HepG2 (cell line): ENCODE measurements at regions not wholly inside any gene's neighbourhood (a gene's known extent, or its start where the extent isn't known, plus 50 kb on each side); places are given as distances from the start of the nearest gene placed in this dataset.
A peak's percentile ranks its signal among the peaks of the same experiment; 100 is the strongest.

Source experiments
- ATAC-seq: fragments of 200-7000 bp; cut with Tn5 transposase; 3 replicates; pipeline ENCODE4 v1.9.1; 2020; ENCODE audit warnings: mild to moderate bottlenecking, moderate library complexity
- BruUV-seq: library from RNA; stranded (reverse); fragments of 400-500 nt; replicated peaks from 2 replicates; lab custom pipeline; 2021; lab: Mats Ljungman, UMichigan
- CTCF ChIA-PET: fragments of 300-600 bp; formaldehyde crosslinking; extraction: SDS; loops from one replicate; lab custom pipeline; 2021; ENCODE audit warnings: low total read pairs, inconsistent platforms, low intra/inter-chr PET ratio; lab: Yijun Ruan, JAX
- POLR2A ChIA-PET: fragments of 350-600 bp; sonication (Branson Sonifier 250); formaldehyde crosslinking; loops from one replicate; lab custom pipeline; 2020; ENCODE audit warnings: antibody characterized with exemption, inconsistent platforms; lab: Yijun Ruan, JAX
- DNase-seq: peaks from one replicate; pipeline ENCODE4 v3.0.0-alpha.2; 2015; ENCODE audit warnings: low spot score
- FAIRE-seq: peaks from 3 replicates; lab custom pipeline; 2011; peaks lifted over from hg19 to GRCh38; lab: Jason Lieb, UNC
- H2AFZ ChIP-seq: one replicate; pipeline ENCODE4 v1.6.1; 2011; ENCODE audit warnings: low read length, inconsistent platforms
- H3K27ac ChIP-seq: fragments of 300-600 bp; 3 replicates; pipeline ENCODE4 v1.8.0; 2011; ENCODE audit warnings: mixed run types, mild to moderate bottlenecking, mixed read lengths, low read length, inconsistent platforms; ENCODE audit not compliant: insufficient read depth; ENCODE audit errors: extremely low read length
- H3K27me3 ChIP-seq, 2 experiments: fragments of 200-600 bp in 1 of 2; 2 replicates in 1 of 2; 3 replicates in 1 of 2; pipeline versions ENCODE4 v1.6.0 to v1.8.0; 2011; ENCODE audit warnings: low read length in 2 of 2, mild to moderate bottlenecking in 2 of 2, moderate library complexity in 2 of 2, inconsistent platforms in 1 of 2; ENCODE audit not compliant: insufficient read depth in 2 of 2, control insufficient read depth in 1 of 2
- H3K36me3 ChIP-seq, 2 experiments: fragments of 200-600 bp in 1 of 2; replicated peaks in 1 of 2; 2 replicates in 1 of 2; 3 replicates in 1 of 2; pipeline versions ENCODE4 v1.5.1 to v1.8.0; 2011; ENCODE audit warnings: low read length in 2 of 2, inconsistent platforms in 1 of 2; ENCODE audit not compliant: insufficient read depth in 2 of 2, control insufficient read depth in 1 of 2
- H3K4me1 ChIP-seq: 2 replicates; pipeline ENCODE4 v1.5.1; 2012; ENCODE audit warnings: low read length, inconsistent platforms; ENCODE audit not compliant: insufficient read depth
- H3K4me2 ChIP-seq: 2 replicates; pipeline ENCODE4 v1.6.0; 2011; ENCODE audit warnings: low read depth, low read length, inconsistent platforms
- H3K4me3 ChIP-seq, 3 experiments: fragments of 200-600 bp in 1 of 3; sonication (generic), shearing (Covaris generic) in 1 of 3; replicated peaks in 1 of 3; 2 replicates each; pipeline ENCODE4 v1.5.1; 2011 to 2016; ENCODE audit warnings: low read length in 3 of 3, inconsistent platforms in 2 of 3, low read depth in 2 of 3, mild to moderate bottlenecking in 2 of 3, control low read depth in 1 of 3, mixed read lengths in 1 of 3; ENCODE audit not compliant: insufficient read depth in 1 of 3
- H3K79me2 ChIP-seq: one replicate; pipeline ENCODE4 v1.6.1; 2011; ENCODE audit warnings: low read length, inconsistent platforms; ENCODE audit not compliant: insufficient read depth
- H3K9ac ChIP-seq: 2 replicates; pipeline ENCODE4 v1.6.0; 2011; ENCODE audit warnings: mild to moderate bottlenecking, low read depth, low read length, inconsistent platforms; ENCODE audit not compliant: insufficient read depth
- H3K9me3 ChIP-seq: 2 replicates; pipeline ENCODE4 v1.5.1; 2012; ENCODE audit warnings: mild to moderate bottlenecking, low read length
- H4K20me1 ChIP-seq: 2 replicates; pipeline ENCODE4 v1.6.0; 2011; ENCODE audit warnings: inconsistent platforms, mild to moderate bottlenecking, low read length, moderate library complexity; ENCODE audit not compliant: insufficient read depth
- GABPB1 ChIP-seq: IDR thresholded peaks from 2 replicates; pipeline ENCODE4 v1.6.1; 2016; ENCODE audit warnings: mild to moderate bottlenecking, missing genetic modification reagents, moderate library complexity, missing compliant biosample characterization
- KLF11 ChIP-seq: IDR thresholded peaks from 2 replicates; pipeline ENCODE4 v1.6.1; 2016; ENCODE audit warnings: missing compliant biosample characterization
- KMT2B ChIP-seq: IDR thresholded peaks from 2 replicates; pipeline ENCODE4 v1.6.1; 2016; ENCODE audit warnings: missing genetic modification reagents, missing compliant biosample characterization
- MAFK ChIP-seq, 2 experiments: IDR thresholded peaks in 1 of 2; conservative IDR thresholded peaks in 1 of 2; 2 replicates each; pipeline ENCODE4 v1.6.1; 2011; ENCODE audit warnings: improper control_type of control experiment in 2 of 2, low read length in 2 of 2
- SIN3A ChIP-seq: IDR thresholded peaks from 2 replicates; pipeline ENCODE4 v1.6.1; 2011; ENCODE audit warnings: low read depth, mild to moderate bottlenecking, control low read depth, low read length, borderline replicate concordance
- TOE1 ChIP-seq: sonication (generic); formaldehyde crosslinking; IDR thresholded peaks from 2 replicates; pipeline ENCODE4 v1.4.0; 2020; ENCODE audit warnings: mild to moderate bottlenecking, missing genetic modification reagents
- ZNF331 ChIP-seq: sonication (generic); formaldehyde crosslinking; IDR thresholded peaks from 2 replicates; pipeline ENCODE4 v1.4.0; 2020; ENCODE audit warnings: missing genetic modification reagents
- ZNF598 ChIP-seq: sonication (generic); formaldehyde crosslinking; IDR thresholded peaks from 2 replicates; pipeline ENCODE4 v1.5.1; 2020; ENCODE audit warnings: mild to moderate bottlenecking, missing genetic modification reagents, borderline replicate concordance
- ZSCAN29 ChIP-seq: sonication (generic); formaldehyde crosslinking; conservative IDR thresholded peaks from 2 replicates; pipeline ENCODE4 v1.4.0; 2020; ENCODE audit warnings: mild to moderate bottlenecking, missing genetic modification reagents
- WGBS: methylation state at CpG from one replicate; pipeline ENCODE4 v1.1.6; 2017; ENCODE audit warnings: low lambda C conversion rate; 5-methylcytosine and 5-hydroxymethylcytosine counted together
- in situ Hi-C: cut with HindIII; loops from 2 replicates; pipeline ENCODE4 v1.10.0; 2017; ENCODE audit warnings: low pct_unique_long_range_greater_than_20kb; ENCODE audit not compliant: extremely low pct_ligation_motif_present
- intact Hi-C: fragments of 100-400 bp; cut with micrococcal nuclease; formaldehyde crosslinking; loops from one replicate; pipeline ENCODE4 v1.10.0; 2022; ENCODE audit not compliant: unreplicated experiment
- TF ChIP-seq, protein P1 (sequence below): sonication (generic); formaldehyde crosslinking; IDR thresholded peaks from 2 replicates; pipeline ENCODE4 v1.8.0; 2023; ENCODE audit warnings: mild to moderate bottlenecking, missing genetic modification reagents
- TF ChIP-seq, protein P2 (sequence below): sonication (generic); formaldehyde crosslinking; IDR thresholded peaks from 2 replicates; pipeline ENCODE4 v1.5.1; 2020; ENCODE audit warnings: missing genetic modification reagents, mild to moderate bottlenecking, borderline replicate concordance
- TF ChIP-seq, protein P3 (sequence below): sonication (generic); formaldehyde crosslinking; IDR thresholded peaks from 2 replicates; pipeline ENCODE4 v1.8.1; 2023; ENCODE audit warnings: missing genetic modification reagents, mild to moderate bottlenecking, borderline replicate concordance
- TF ChIP-seq, protein P4 (sequence below): sonication (generic); formaldehyde crosslinking; IDR thresholded peaks from 2 replicates; pipeline ENCODE4 v1.4.0; 2020; ENCODE audit warnings: mild to moderate bottlenecking, missing genetic modification reagents

DNA sequence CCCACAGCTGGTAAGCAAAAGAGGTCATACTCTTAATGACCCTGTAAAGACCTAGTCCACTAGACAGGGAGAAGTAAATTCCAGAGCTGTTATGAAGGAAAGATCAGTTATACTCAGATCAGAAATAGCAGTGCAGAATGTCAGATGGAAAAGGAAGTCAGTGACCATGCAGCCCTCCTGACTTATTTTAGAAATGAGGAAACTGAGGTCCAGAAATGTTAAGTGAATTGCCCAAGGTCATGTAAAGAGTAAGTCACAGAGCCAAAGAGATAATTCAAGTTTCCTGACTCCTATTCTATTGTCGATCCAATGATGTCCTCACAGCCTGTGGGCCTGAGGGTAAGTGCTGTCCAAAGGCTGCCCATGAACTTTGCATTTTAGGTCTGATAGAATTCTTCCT is 214.9 kb upstream of the IL12B start (continued):
- TF ChIP-seq GABPB1 (CRISPR knock-in tag): no peak
- no peak for TF ChIP-seq ZSCAN29 (CRISPR knock-in tag)
- no peak for TF ChIP-seq KLF11
- TF ChIP-seq MAFK (conservative IDR thresholded peaks at IDR 0.05 in 1 of 2, IDR thresholded peaks at IDR 0.05 in 1 of 2; ENCODE audit: low read length in 2 of 2): no peak
- TF ChIP-seq ZNF598: no peak
- TF ChIP-seq, all 625 proteins: peak for 0

DNA sequence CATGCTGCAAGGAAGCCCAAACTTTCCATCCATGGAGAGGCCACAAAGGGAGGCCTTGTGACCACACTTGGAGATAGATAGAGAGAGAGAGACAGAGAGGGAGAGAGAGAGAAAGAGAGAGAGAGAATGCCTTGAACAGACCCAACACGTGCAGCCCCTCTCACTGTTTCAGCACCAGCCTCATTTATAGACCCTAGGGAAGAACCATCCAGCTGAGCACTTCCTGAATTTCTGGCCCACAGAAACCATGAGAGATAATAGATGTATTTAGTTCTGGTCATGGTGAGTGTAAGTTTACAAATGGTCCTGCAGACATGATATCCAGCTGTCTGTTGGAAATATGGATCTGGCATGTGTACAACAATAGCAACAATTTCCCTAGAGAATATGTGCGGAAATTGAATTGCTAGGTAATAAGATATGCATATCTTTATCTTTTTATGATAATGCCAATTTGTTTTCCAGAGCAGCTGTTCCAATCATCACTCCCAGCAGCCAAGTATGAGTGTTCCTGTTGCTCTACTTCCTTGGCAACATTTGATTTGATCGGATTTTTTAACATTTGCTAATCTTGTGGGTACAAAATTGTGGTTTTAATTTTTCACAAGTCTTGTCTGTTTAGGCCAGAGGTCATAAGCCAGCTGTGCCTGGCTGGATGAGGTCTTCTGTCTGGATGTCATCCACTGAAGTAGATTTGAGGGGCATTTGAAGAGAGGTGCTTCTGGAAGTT is 217.3 kb upstream of the IL12B start:
- H3K9ac ChIP-seq: no peak overlapping the region
- BruUV-seq: no TSS peak
- TF ChIP-seq SIN3A: no peak
- TF ChIP-seq, protein P1, sequence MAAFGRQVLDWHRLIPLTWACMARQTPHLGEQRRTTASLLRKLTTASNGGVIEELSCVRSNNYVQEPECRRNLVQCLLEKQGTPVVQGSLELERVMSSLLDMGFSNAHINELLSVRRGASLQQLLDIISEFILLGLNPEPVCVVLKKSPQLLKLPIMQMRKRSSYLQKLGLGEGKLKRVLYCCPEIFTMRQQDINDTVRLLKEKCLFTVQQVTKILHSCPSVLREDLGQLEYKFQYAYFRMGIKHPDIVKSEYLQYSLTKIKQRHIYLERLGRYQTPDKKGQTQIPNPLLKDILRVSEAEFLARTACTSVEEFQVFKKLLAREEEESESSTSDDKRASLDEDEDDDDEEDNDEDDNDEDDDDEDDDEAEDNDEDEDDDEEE: no peak
- no peak for TF ChIP-seq KMT2B (CRISPR knock-in tag)
- no peak for TF ChIP-seq TOE1 (CRISPR knock-in tag)
- TF ChIP-seq ZNF331 (CRISPR knock-in tag): peak; percentile 69
- TF ChIP-seq, protein P2, sequence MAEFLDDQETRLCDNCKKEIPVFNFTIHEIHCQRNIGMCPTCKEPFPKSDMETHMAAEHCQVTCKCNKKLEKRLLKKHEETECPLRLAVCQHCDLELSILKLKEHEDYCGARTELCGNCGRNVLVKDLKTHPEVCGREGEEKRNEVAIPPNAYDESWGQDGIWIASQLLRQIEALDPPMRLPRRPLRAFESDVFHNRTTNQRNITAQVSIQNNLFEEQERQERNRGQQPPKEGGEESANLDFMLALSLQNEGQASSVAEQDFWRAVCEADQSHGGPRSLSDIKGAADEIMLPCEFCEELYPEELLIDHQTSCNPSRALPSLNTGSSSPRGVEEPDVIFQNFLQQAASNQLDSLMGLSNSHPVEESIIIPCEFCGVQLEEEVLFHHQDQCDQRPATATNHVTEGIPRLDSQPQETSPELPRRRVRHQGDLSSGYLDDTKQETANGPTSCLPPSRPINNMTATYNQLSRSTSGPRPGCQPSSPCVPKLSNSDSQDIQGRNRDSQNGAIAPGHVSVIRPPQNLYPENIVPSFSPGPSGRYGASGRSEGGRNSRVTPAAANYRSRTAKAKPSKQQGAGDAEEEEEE: no peak
- TF ChIP-seq, protein P3, sequence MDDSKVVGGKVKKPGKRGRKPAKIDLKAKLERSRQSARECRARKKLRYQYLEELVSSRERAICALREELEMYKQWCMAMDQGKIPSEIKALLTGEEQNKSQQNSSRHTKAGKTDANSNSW (CRISPR knock-in tag): no peak
- TF ChIP-seq, protein P4, sequence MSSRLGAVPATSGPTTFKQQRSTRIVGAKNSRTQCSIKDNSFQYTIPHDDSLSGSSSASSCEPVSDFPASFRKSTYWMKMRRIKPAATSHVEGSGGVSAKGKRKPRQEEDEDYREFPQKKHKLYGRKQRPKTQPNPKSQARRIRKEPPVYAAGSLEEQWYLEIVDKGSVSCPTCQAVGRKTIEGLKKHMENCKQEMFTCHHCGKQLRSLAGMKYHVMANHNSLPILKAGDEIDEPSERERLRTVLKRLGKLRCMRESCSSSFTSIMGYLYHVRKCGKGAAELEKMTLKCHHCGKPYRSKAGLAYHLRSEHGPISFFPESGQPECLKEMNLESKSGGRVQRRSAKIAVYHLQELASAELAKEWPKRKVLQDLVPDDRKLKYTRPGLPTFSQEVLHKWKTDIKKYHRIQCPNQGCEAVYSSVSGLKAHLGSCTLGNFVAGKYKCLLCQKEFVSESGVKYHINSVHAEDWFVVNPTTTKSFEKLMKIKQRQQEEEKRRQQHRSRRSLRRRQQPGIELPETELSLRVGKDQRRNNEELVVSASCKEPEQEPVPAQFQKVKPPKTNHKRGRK: no peak
- TF ChIP-seq, all 625 proteins: peak for 1

More for the DNA sequence above, 217.3 kb upstream of the IL12B start:
- in situ Hi-C loops: no loop called here
- DNase-seq: no peak
- Histone ChIP-seq H3K79me2 (no peaks in the 10 kb centered on the region), H3K4me2 (no peak overlapping the region), H4K20me1 (no peaks in the 10 kb centered on the region), H3K27me3 (no peaks in the 10 kb centered on the region), H2AFZ (no peak overlapping the region), H3K9me3 (peaks cover 4% of the 10 kb centered on the region; the same call in 1 of the 2 replicates), H3K36me3 (no peaks in the 10 kb centered on the region), H3K27ac (no peak overlapping the region), H3K4me3 (no peak overlapping the region), H3K4me1 (no peaks in the 10 kb centered on the region)
- intact Hi-C loops: no loop called here
- no peak for ATAC-seq
- no peak for FAIRE-seq
- CTCF ChIA-PET: no interaction called here
- WGBS: 6% methylated on average over 3 of the region's 3 CpGs
- POLR2A ChIA-PET: no interaction called here
